CMK (cell line): ENCODE measurements at regions not wholly inside any gene's neighbourhood (a gene's known extent, or its start where the extent isn't known, plus 50 kb on each side); places are given as distances from the start of the nearest gene placed in this dataset.

Experiments used
- DNase-seq: peaks from one replicate; pipeline ENCODE4 v3.0.0-alpha.2; 2010; ENCODE audit warnings: low read depth

- DNase-seq: no peak
Measured at GRCh38 chr6:91075244-91075976, 488.5 kb upstream of the MAP3K7 start.

- DNase-seq: no peak
Measured at GRCh38 chr6:91063362-91063761, 476.5 kb upstream of the MAP3K7 start.

GRCh38 chr6:91057689-91058088 lies 470.8 kb upstream of the MAP3K7 start:
- no peak for DNase-seq

GRCh38 chr6:91055959-91056358 lies 469.1 kb upstream of the MAP3K7 start:
- no peak for DNase-seq

DNA sequence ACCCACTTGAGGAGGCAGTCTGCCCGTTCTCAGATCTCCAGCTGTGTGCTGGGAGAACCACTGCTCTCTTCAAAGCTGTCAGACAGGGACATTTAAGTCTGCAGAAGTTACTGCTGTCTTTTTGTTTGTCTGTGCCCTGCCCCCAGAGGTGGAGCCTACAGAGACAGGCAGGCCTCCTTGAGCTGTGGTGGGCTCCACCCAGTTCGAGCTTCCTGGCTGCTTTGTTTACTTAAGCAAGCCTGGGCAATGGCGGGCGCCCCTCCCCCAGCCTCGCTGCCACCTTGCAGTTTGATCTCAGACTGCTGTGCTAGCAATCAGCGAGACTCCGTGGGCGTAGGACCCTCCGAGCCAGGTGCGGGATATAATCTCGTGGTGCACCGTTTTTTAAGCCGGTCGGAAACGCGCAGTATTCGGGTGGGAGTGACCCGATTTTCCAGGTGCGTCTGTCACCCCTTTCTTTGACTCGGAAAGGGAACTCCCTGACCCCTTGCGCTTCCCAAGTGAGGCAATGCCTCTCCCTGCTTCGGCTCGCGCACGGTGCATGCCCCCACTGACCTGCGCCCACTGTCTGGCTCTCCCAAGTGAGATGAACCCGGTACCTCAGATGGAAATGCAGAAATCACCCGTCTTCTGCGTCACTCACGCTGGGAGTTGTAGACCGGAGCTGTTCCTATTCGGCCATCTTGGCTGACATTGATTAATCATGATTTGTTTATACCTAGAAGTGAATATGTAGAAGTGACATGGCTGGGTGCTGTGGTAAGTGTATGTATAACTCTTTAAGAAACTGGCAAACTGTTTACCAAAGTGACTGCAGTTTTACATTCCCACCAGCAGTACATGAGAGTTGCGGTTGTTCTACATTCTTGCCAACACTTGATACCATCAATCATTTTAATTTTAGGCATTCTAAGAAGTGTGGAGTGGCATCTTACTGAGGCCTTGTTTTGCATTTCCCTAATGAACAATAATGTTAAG lies 465.9 kb upstream of the MAP3K7 start:
- DNase-seq: peak; percentile 4

- no peak for DNase-seq
Measured at GRCh38 chr6:91045161-91045560, 458.3 kb upstream of the MAP3K7 start.

DNA sequence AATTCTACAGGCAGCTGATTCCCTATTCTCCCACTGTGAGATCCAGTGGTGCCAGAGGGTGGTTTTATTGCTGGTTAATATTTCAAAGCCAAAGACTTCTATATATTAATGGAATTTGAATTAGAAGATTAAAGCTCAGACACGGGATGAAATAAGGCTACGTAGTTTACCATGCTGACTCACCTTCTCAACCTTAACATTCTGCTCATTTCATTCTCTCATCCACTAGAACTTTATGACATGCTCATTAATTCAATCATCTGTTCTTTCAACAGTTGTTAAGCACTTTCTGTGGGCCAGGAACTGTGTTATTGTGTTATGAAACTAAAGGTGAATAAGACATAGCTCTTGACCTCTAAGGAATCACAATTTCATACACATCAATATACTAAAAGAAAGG lies 456.9 kb upstream of the MAP3K7 start:
- no peak for DNase-seq

DNA sequence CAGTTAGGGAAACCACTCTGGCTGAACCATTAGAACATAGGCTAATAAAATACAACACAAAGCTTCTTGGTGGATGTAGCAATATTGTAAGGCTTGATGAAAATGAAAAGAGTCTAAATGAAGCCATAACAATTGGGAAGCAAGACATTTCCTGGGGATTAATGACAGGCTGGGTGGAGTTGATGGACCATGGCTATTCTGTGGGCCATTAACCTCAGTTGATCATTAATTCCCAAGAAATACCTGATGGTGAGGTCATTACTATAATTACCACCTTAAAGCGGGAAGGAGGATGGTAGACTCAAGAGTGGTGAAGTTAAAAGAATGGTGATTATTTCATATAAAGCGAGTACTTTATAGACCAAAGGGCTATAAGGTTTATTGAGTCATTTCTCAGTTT lies 455.8 kb upstream of the MAP3K7 start:
- no peak for DNase-seq

DNA sequence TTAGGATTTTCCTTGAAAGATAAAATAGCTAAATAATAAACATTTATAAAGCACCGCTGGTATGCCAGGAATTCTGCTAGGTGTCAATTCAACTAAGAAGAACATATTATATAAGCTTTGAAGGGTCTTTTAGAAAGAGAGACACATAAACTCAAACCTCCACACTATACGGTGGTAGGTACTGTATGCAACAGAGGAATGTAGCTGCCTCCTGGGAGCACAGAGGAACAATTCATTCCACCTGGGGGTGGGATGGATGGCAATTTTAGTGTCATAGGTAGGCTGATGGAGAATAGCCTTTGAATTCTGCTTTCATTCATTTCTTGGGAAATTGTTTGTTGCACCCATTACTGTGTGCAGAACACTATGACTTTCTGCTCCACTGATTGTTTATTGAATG lies 447.1 kb upstream of the MAP3K7 start:
- DNase-seq: no peak

- no peak for DNase-seq
Measured at GRCh38 chr6:91031581-91031980, 444.7 kb upstream of the MAP3K7 start.

DNA sequence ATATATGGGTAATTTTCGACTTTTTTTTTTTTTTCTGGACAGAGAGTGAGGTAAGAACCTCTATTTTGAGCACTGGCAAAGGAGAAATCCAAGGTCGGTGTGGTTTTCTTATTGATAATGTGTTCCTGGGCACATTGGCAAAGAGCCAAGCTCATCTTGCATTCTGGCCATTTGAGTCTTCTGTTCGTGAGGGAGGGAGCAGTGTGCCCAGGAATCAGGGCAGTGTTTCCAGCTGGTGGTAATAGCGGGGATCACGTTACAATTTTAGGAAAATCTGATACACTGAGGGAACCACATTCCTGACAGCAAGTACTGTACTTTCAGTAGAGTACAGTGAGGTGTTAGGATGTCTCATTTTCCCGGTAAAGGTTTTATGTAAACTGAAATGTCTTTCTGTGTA lies 442.3 kb upstream of the MAP3K7 start:
- no peak for DNase-seq

GRCh38 chr6:91023529-91023928 lies 436.7 kb upstream of the MAP3K7 start:
- DNase-seq: no peak

DNA sequence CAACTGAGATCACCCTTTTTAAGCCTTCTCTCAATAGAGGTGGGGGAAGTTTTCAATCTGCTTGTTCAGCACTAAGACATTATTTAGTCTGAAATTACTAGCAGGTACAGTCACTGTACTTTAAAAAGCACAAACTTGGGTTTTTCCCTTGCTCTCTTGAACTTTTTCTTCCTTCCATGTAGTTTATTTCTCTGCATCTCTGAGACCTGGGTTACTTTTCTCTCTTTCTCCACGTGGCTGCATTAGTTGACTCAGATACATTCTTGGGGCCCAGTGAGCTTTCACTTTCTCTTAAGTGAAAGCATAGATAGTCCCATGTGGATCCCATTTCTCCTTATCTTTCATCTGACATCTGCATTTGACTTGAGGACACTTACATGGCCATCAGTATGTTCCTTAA lies 433.9 kb upstream of the MAP3K7 start:
- DNase-seq: no peak

GRCh38 chr6:91018586-91018985 lies 431.7 kb upstream of the MAP3K7 start:
- no peak for DNase-seq

DNA sequence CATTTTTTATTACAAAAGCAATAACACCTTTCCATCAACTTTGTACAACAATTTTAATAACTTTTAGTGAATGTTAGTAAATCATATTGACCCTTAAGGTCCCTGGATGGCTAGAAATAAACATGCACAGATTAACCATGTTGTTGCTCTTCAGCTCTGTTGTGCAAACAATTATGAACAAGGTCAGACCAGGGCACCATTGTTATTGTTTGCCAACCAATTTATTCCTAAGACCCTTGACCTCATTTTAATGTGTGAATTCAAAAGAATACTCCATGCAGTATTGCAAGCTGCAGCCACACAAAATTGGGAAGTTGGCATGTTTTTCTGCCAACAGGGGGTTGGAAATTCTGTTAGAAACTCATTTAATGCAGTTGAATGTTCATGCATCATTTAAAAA lies 426.6 kb upstream of the MAP3K7 start:
- no peak for DNase-seq

DNA sequence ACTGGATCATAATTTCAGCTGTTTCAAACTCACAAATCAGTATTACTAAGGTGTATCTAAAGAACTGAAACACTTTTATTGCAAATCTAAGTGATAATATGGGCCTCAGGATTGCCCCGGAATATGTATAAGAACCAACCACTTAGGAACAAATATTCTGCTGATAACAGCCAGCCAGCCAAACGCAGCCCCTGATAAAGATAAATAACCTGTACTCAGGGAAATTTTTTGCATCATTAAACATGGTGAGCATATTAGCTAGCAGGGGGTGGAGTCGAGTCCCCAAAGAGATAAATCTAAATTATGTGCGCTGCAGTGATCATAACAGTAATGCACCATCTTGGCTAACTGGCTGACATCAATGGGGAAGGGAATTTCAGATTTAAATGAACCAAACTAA lies 410.2 kb upstream of the MAP3K7 start:
- no peak for DNase-seq

DNA sequence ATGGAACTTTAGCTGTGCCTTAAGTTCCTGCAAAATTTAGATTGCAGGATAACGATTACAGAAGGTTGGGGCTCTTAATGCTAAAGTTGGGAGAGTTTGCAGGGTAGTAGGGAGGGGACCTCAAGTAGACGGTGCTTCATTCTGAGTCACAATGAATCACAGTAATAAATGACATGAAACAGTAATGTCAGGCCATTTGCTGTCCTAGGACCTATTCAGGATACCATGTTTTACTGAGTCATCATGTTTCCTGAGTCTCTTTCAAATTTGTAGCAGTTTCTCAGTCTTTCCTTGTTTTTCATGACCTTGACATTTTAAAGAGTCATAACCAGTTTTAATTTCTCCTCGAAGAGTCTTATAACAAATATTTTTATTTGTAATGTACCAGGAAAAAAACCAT lies 406.9 kb upstream of the MAP3K7 start:
- no peak for DNase-seq

DNA sequence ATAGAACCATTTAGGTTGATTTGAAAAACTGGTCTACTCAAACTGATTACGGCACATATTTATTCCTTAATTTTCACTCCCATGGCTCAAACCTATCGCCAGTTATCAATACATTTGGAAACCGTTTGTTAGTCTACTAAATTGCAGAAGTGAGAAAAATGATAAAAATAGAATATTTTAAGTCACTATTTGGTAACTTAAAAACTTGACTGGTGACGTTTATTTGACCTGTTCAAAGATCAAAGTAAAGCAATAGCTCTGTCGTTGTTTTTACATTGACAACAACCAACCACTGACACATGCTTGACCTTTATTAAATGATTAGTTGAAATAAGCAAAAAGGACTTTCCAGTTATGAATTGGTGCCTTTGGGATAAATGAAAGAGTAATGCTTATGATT lies 402.9 kb upstream of the MAP3K7 start:
- no peak for DNase-seq

DNA sequence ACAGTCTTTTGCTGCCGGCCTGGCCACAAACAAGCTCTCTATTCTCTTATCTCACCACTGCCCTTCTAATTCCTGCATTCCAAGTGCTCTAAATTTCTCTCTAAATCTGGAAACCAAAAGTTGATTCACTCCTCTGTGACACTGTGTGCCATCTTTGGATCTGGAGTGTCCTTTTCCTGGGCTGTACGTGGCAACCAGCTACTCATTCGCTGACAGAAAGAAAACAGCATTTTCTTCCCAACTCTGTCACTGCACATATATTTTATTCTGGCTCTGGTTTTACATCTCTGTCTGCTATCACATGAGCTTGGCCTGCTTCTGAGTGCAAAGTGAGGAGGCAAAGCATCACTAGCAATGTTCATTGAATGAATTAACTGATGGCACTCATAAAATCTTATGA lies 397.2 kb upstream of the MAP3K7 start:
- no peak for DNase-seq

DNA sequence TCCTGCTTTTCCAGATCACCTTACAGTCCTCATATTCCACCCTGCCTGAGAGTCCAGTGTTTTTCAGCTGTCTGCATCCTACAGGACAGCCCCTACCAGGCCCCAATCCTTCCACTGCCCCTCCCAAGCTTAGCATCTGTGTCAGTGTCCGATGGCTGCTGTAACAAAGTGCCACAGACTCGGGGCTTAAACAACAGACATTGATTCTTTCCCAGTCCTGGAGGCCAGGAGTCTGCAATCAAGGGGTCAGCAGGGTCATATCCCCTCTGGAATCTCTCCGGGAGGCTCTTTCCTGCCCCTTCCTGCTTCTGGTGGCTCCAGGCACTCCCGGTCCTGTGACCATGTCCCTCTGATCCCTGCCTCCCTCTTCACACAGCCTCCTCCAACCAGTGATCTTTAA lies 396.6 kb upstream of the MAP3K7 start:
- DNase-seq: no peak

DNA sequence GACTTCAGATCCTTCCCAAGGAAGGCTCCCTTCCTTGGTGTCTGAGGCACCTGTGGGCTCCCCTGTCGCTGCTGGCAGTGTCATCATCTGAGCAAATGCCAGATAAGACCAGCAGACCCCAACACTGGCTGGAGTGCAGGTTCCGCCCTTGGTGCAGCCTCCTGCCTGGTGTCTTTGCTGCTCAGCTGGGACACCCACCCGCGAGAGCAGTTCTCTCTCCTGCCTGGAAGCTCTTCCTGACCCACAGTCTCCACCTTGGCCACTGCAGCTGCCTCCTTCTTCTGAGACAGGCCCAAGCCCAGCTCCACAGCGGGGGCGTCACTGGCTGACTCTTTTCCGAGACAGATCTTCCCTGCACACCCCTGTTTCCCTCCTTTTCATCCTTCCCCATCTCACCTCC lies 395.7 kb upstream of the MAP3K7 start:
- no peak for DNase-seq

DNA sequence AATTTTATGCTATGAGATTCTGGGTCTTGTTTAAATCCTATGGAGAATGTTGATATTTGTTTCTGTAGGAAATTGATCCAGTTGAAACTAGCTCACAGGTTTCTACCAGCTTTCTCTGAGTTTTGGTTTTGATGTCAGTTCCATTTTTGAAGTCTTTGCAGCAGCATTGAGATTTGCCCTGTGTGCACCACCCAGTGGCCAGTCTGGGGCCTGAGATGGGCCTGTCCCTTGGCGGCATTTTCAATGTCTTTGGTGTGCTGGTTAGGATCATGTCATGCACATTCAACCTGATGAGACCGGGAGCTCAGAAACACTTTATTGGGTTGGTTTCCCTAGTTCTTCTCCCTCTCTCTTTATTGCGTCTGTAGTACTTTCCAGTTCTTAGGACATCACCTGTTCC lies 395.2 kb upstream of the MAP3K7 start:
- no peak for DNase-seq

DNA sequence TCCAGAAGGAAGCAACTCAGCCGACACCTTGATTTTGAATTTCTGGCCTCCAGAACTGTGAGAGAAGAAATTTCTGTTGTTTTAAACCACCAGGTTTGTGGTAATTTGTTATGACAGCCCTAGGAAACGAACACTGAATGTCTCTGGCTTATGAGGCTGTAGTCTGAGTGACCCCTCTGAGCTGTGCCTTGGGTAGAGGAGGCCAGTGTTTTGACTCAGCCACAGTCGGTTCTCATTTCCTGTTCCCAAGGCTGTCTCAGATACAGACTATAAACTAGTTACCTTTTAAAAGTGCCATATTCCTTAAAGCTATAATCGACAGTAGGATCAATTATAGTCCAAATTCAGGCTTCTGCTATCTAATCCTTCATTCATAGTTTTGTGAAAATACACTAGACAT lies 391.2 kb upstream of the MAP3K7 start:
- no peak for DNase-seq
